ENCODE measurements at regions not wholly inside any gene's neighbourhood (a gene's known extent, or its start where the extent isn't known, plus 50 kb on each side); places are given as distances from the start of the nearest gene placed in this dataset.

GRCh38 chr1:213466541-213466940 lies 415.5 kb downstream of the RPS6KC1 start:
- TF ChIP-seq EZH2 (IDR thresholded peaks at IDR 0.05; ENCODE audit: low read length, unreplicated experiment) (no peak), CTCF (conservative IDR thresholded peaks at IDR 0.05; ENCODE audit: low read depth, low read length) (no peak), EZH2phosphoT487 (IDR thresholded peaks at IDR 0.05; ENCODE audit: borderline replicate concordance, low read length) (no peak)
- no peaks in the 10 kb centered on the region for H3K9me2 ChIP-seq (replicated peaks; ENCODE audit: low read length)
- ATAC-seq (no peak), DNase-seq (no peak)
- H4K20me1 ChIP-seq (ENCODE audit: low read length), result no peaks in the 10 kb centered on the region
- ChIA-PET CTCF (no interaction called here), POLR2A (ENCODE audit: unreplicated experiment) (no interaction called here)
- no peak overlapping the region for H3K4me2 ChIP-seq (ENCODE audit: low read length)
- no peaks in the 10 kb centered on the region for H3F3A ChIP-seq (ENCODE audit: low read length, unreplicated experiment)
- H3K4me1 ChIP-seq (ENCODE audit: insufficient read depth, low read length), result peaks cover 23% of the 10 kb centered on the region
- no peaks in the 10 kb centered on the region for H3K79me2 ChIP-seq (ENCODE audit: low read length)
- no peaks in the 10 kb centered on the region for H3K36me3 ChIP-seq (ENCODE audit: low read depth, low read length)
- no peaks in the 10 kb centered on the region for H3K9me3 ChIP-seq (ENCODE audit: low read length)
- no peak overlapping the region for H3K4me3 ChIP-seq (ENCODE audit: low read length)
- no peak overlapping the region for H2AFZ ChIP-seq (ENCODE audit: low read length)
- H3K27ac ChIP-seq (ENCODE audit: low read length), result no peak overlapping the region
- intact Hi-C loops (cut with micrococcal nuclease), result no loop called here
- peaks cover 17% of the 10 kb centered on the region for H3K27me3 ChIP-seq (ENCODE audit: low read length)
- no TSS peak for BruUV-seq (replicated peaks)
- no peak overlapping the region for H3K9ac ChIP-seq (ENCODE audit: low read length)

DNA sequence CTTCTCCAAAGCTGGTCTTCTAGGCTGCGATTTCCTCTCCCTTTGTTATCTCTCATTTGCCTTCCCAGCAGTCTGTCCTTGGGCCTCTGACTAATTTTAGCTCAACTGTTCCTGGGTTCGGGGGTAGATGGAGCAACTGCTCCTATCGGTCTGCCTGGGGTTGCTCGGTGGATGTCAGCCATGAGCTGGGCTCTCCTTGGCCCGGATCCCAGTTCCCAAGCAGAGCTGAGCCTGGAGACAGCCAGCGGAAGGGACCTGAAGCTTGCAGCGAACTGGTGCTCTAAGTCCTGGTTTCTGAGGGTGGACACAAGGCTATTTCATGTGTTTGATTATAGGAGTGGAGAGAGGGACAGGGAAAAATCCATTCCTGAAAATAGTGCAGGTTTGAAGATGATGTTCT lies 423.0 kb downstream of the RPS6KC1 start:
- ChIA-PET CTCF (no interaction called here), POLR2A (ENCODE audit: unreplicated experiment) (no interaction called here)
- no peaks in the 10 kb centered on the region for H3K4me1 ChIP-seq (ENCODE audit: insufficient read depth, low read length)
- H3K27ac ChIP-seq (ENCODE audit: low read length), result no peak overlapping the region
- no peak overlapping the region for H3K9ac ChIP-seq (ENCODE audit: low read length)
- no peak overlapping the region for H3K4me2 ChIP-seq (ENCODE audit: low read length)
- no peaks in the 10 kb centered on the region for H3K9me3 ChIP-seq (ENCODE audit: low read length)
- DNase-seq (no peak), ATAC-seq (no peak)
- no peak overlapping the region for H3K4me3 ChIP-seq (ENCODE audit: low read length)
- H3K36me3 ChIP-seq (ENCODE audit: low read depth, low read length), result no peaks in the 10 kb centered on the region
- no peaks in the 10 kb centered on the region for H3K79me2 ChIP-seq (ENCODE audit: low read length)
- H3K27me3 ChIP-seq (ENCODE audit: low read length), result peaks cover 63% of the 10 kb centered on the region
- H2AFZ ChIP-seq (ENCODE audit: low read length), result no peak overlapping the region
- TF ChIP-seq EZH2phosphoT487 (IDR thresholded peaks at IDR 0.05; ENCODE audit: borderline replicate concordance, low read length) (no peak), EZH2 (IDR thresholded peaks at IDR 0.05; ENCODE audit: low read length, unreplicated experiment) (no peak), CTCF (conservative IDR thresholded peaks at IDR 0.05; ENCODE audit: low read depth, low read length) (no peak)
- intact Hi-C loops (cut with micrococcal nuclease), result no loop called here
- no peaks in the 10 kb centered on the region for H3K9me2 ChIP-seq (replicated peaks; ENCODE audit: low read length)
- no peaks in the 10 kb centered on the region for H4K20me1 ChIP-seq (ENCODE audit: low read length)
- no peaks in the 10 kb centered on the region for H3F3A ChIP-seq (ENCODE audit: low read length, unreplicated experiment)
- no TSS peak for BruUV-seq (replicated peaks)

DNA sequence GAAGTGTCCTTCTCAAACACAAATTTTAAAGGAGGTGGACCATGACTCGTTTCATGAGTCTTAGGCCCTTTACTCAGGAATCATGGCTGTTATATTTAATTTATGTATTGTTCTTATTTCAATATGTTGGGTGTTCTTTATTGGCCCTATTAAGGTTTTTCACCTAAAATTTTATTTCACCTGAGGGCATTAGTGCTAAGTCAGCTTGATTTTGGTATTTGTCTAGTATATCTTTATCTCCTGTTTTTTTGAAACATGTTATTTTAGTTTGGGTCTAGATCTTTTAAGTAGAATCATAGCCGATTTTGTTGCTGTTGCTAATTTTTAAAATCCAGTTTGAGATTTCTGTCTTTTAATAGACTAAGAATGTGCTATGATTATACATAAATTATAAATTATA lies 430.4 kb downstream of the RPS6KC1 start:
- CTCF ChIA-PET, result no interaction called here
- Histone ChIP-seq H3K9me2 (replicated peaks; ENCODE audit: low read length) (no peaks in the 10 kb centered on the region), H3K9me3 (ENCODE audit: low read length) (no peaks in the 10 kb centered on the region), H3K4me2 (ENCODE audit: low read length) (no peak overlapping the region), H3K4me3 (ENCODE audit: low read length) (no peak overlapping the region), H2AFZ (ENCODE audit: low read length) (no peak overlapping the region), H3K4me1 (ENCODE audit: insufficient read depth, low read length) (no peaks in the 10 kb centered on the region), H3F3A (ENCODE audit: low read length, unreplicated experiment) (no peaks in the 10 kb centered on the region), H3K27ac (ENCODE audit: low read length) (no peak overlapping the region), H3K27me3 (ENCODE audit: low read length) (peaks cover 42% of the 10 kb centered on the region), H3K79me2 (ENCODE audit: low read length) (no peaks in the 10 kb centered on the region), H4K20me1 (ENCODE audit: low read length) (no peaks in the 10 kb centered on the region), H3K9ac (ENCODE audit: low read length) (no peak overlapping the region), H3K36me3 (ENCODE audit: low read depth, low read length) (no peaks in the 10 kb centered on the region)
- DNase-seq (no peak), ATAC-seq (no peak)
- POLR2A ChIA-PET (ENCODE audit: unreplicated experiment), result no interaction called here
- intact Hi-C loops (cut with micrococcal nuclease), result no loop called here
- BruUV-seq (replicated peaks), result no TSS peak
- no peak for TF ChIP-seq EZH2phosphoT487 (IDR thresholded peaks at IDR 0.05; ENCODE audit: borderline replicate concordance, low read length)
- TF ChIP-seq CTCF (conservative IDR thresholded peaks at IDR 0.05; ENCODE audit: low read depth, low read length), result no peak
- TF ChIP-seq EZH2 (IDR thresholded peaks at IDR 0.05; ENCODE audit: low read length, unreplicated experiment), result no peak

Data from PC-3 (cell line).